Uterus (tissue), 2 donors: ENCODE measurements at regions not wholly inside any gene's neighbourhood (a gene's known extent, or its start where the extent isn't known, plus 50 kb on each side); places are given as distances from the start of the nearest gene placed in this dataset.

Experiments
- CTCF ChIP-seq, 4 experiments: fragments of 200-600 bp in 2 of 4; fragments of 450-650 bp in 2 of 4; sonication (generic) in 2 of 4; IDR thresholded peaks; one replicate each; pipeline ENCODE4 v1.5.1; 2016 to 2019; ENCODE audit warnings: antibody characterized with exemption in 4 of 4, mild to moderate bottlenecking in 2 of 4, moderate library complexity in 1 of 4
- POLR2A ChIP-seq, 2 donors: fragments of 450-650 bp; IDR thresholded peaks; one replicate each; pipeline ENCODE4 v1.6.1; 2016; ENCODE audit warnings: antibody characterized with exemption in 2 of 2, mild to moderate bottlenecking in 1 of 2, moderate library complexity in 1 of 2

- TF ChIP-seq POLR2A (IDR thresholded peaks at IDR 0.05) (no peak), CTCF (IDR thresholded peaks at IDR 0.05) (no peak)
Observed at GRCh38 chr4:35820003-35820402, 424.3 kb downstream of the ARAP2 start.
